ENCODE measurements at regions not wholly inside any gene's neighbourhood (a gene's known extent, or its start where the extent isn't known, plus 50 kb on each side); places are given as distances from the start of the nearest gene placed in this dataset.
A peak's percentile ranks its signal among the peaks of the same experiment; 100 is the strongest.
"Not testable (repeated sequence)": the region's sequence is repeated elsewhere in the genome, so short reads cannot be mapped to it uniquely, and the experiment has no call there.

GRCh38 chr7:89771003-89771636 lies 383.1 kb upstream of the STEAP1 start:
- peak; percentile 3 to 6 for DNase-seq (ENCODE audit: low read depth in 2 of 2)

- DNase-seq (ENCODE audit: low read depth in 2 of 2), result no peak
Measured at GRCh38 chr7:89772276-89772675, 382.0 kb upstream of the STEAP1 start.

GRCh38 chr7:89773611-89774010 lies 380.7 kb upstream of the STEAP1 start:
- DNase-seq (ENCODE audit: low read depth in 2 of 2), result no peak

- DNase-seq (ENCODE audit: low read depth in 2 of 2), result no peak
Measured at GRCh38 chr7:89775459-89775858, 378.8 kb upstream of the STEAP1 start.

- DNase-seq (ENCODE audit: low read depth in 2 of 2), result no peak
Measured at GRCh38 chr7:89776980-89777379, 377.3 kb upstream of the STEAP1 start.

- DNase-seq (ENCODE audit: low read depth in 2 of 2), result no peak
Measured at GRCh38 chr7:89777499-89777898, 376.8 kb upstream of the STEAP1 start.

- DNase-seq (ENCODE audit: low read depth in 2 of 2), result no peak
Measured at GRCh38 chr7:89780291-89780690, 374.0 kb upstream of the STEAP1 start.

- no peak for DNase-seq (ENCODE audit: low read depth in 2 of 2)
Measured at GRCh38 chr7:89796481-89796880, 357.8 kb upstream of the STEAP1 start.

GRCh38 chr7:89797965-89798598 lies 356.2 kb upstream of the STEAP1 start:
- no peak for DNase-seq (ENCODE audit: low read depth in 2 of 2)

- no peak for DNase-seq (ENCODE audit: low read depth in 2 of 2)
Measured at GRCh38 chr7:89798599-89798996, 355.7 kb upstream of the STEAP1 start.

GRCh38 chr7:89800761-89801160 lies 353.5 kb upstream of the STEAP1 start:
- DNase-seq (ENCODE audit: low read depth in 2 of 2), result no peak

GRCh38 chr7:89809291-89809690 lies 345.0 kb upstream of the STEAP1 start:
- DNase-seq (ENCODE audit: low read depth in 2 of 2), result no peak

GRCh38 chr7:89813081-89813480 lies 341.2 kb upstream of the STEAP1 start:
- no peak for DNase-seq (ENCODE audit: low read depth in 2 of 2)

- no peak for DNase-seq (ENCODE audit: low read depth in 2 of 2)
Measured at GRCh38 chr7:89826121-89826520, 328.1 kb upstream of the STEAP1 start.

GRCh38 chr7:89826557-89826956 lies 327.7 kb upstream of the STEAP1 start:
- no peak for DNase-seq (ENCODE audit: low read depth in 2 of 2)

GRCh38 chr7:89837515-89837914 lies 316.8 kb upstream of the STEAP1 start:
- DNase-seq (ENCODE audit: low read depth in 2 of 2), result peak in 1 of 2 donors; percentile 41

- no peak for DNase-seq (ENCODE audit: low read depth in 2 of 2)
Measured at GRCh38 chr7:89839329-89839728, 314.9 kb upstream of the STEAP1 start.

GRCh38 chr7:89845952-89846351 lies 308.3 kb upstream of the STEAP1 start:
- no peak for DNase-seq (ENCODE audit: low read depth in 2 of 2)

GRCh38 chr7:89849052-89849451 lies 305.2 kb upstream of the STEAP1 start:
- DNase-seq (ENCODE audit: low read depth in 2 of 2), result no peak

- not testable (repeated sequence) for DNase-seq (ENCODE audit: low read depth in 2 of 2)
Measured at GRCh38 chr7:89857053-89857452, 297.2 kb upstream of the STEAP1 start.

- DNase-seq (ENCODE audit: low read depth in 2 of 2), result no peak
Measured at GRCh38 chr7:89857767-89858166, 296.5 kb upstream of the STEAP1 start.

GRCh38 chr7:89887489-89887888 lies 266.8 kb upstream of the STEAP1 start:
- no peak for DNase-seq (ENCODE audit: low read depth in 2 of 2)

- DNase-seq (ENCODE audit: low read depth in 2 of 2), result no peak
Measured at GRCh38 chr7:89908736-89909135, 245.5 kb upstream of the STEAP1 start.

- DNase-seq (ENCODE audit: low read depth in 2 of 2), result no peak
Measured at GRCh38 chr7:89914711-89915110, 239.6 kb upstream of the STEAP1 start.

Data from lung microvascular endothelial cell (primary cell).